Activated gamma-delta T cell treated with Interleukin-2 at 50 U/mL for 16 hours (primary cell): ENCODE measurements at regions not wholly inside any gene's neighbourhood (a gene's known extent, or its start where the extent isn't known, plus 50 kb on each side); places are given as distances from the start of the nearest gene placed in this dataset.

Experiments used
- DNase-seq: peaks from one replicate; pipeline ENCODE4 v3.0.0-alpha.2; 2020

- no peak for DNase-seq
Observed at GRCh38 chr20:19958928-19959327, 58.2 kb upstream of the NAA20 start.

- DNase-seq, result no peak
Observed at GRCh38 chr20:19960745-19961144, 56.4 kb upstream of the NAA20 start.

DNA sequence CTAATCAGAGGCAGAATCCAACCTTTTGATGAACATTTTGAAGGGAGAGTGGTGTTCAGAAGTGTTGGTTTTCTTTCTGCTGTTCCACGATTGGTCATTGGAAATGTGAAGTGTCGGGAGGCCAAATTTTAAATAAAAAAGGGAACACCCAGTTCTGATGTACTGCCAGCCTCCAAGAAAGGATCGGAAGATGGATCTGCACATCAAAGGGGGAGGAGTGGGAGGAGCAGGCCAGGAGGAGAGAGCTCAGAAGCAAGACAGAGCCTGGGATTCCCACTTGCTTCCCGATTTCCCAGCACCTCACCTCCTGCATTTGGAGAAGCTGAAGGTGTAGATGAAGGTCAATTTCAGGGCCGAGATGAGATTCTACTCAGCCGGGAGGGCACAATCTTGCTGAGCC, 55.9 kb upstream of the NAA20 start:
- no peak for DNase-seq

GRCh38 chr20:19962958-19963357, 54.2 kb upstream of the NAA20 start:
- no peak for DNase-seq

GRCh38 chr20:19964289-19965265, 52.6 kb upstream of the NAA20 start:
- no peak for DNase-seq

GRCh38 chr20:19966840-19967239, 50.3 kb upstream of the NAA20 start:
- no peak for DNase-seq
